Activated naive CD8-positive, alpha-beta T cell (primary cell): ENCODE measurements at regions not wholly inside any gene's neighbourhood (a gene's known extent, or its start where the extent isn't known, plus 50 kb on each side); places are given as distances from the start of the nearest gene placed in this dataset.
"Not testable (repeated sequence)": the region's sequence is repeated elsewhere in the genome, so short reads cannot be mapped to it uniquely, and the experiment has no call there.

Source experiments
- H3K27ac Mint-ChIP-seq: one replicate; pipeline ENCODE4 v1.8.0; 2021; ENCODE audit warnings: mixed read lengths
- H3K27me3 Mint-ChIP-seq: one replicate; pipeline ENCODE4 v1.8.0; 2021; ENCODE audit warnings: mixed read lengths
- H3K36me3 Mint-ChIP-seq: one replicate; pipeline ENCODE4 v1.8.0; 2021; ENCODE audit warnings: mixed read lengths
- H3K4me1 Mint-ChIP-seq: one replicate; pipeline ENCODE4 v1.8.0; 2021; ENCODE audit warnings: low read depth, mixed read lengths
- H3K4me3 Mint-ChIP-seq: one replicate; pipeline ENCODE4 v1.8.0; 2021; ENCODE audit warnings: mild to moderate bottlenecking, mixed read lengths
- H3K9me3 Mint-ChIP-seq: one replicate; pipeline ENCODE4 v1.8.0; 2021; ENCODE audit warnings: low read depth, mixed read lengths

DNA sequence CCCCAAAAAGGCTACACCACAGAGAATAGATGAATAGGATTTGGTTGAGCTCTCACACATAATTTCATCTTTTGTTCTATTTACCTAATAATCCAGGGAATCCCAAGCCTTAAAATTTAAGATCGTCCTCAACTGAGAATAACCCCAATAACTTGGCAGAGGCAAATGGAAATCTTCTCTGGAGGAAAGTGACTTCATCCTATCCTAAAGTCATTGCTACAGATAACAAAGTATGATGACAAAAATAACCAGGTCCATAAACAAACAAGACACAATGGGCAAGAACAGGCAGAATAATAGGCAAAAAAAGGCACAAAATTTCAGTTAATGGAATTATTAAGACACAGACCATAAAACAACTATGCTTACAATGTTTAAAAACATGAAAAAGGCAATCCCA, 177.3 kb upstream of the STK26 start:
- H3K4me3 Mint-ChIP-seq: no peak overlapping the region
- no peak overlapping the region for H3K27ac Mint-ChIP-seq

DNA sequence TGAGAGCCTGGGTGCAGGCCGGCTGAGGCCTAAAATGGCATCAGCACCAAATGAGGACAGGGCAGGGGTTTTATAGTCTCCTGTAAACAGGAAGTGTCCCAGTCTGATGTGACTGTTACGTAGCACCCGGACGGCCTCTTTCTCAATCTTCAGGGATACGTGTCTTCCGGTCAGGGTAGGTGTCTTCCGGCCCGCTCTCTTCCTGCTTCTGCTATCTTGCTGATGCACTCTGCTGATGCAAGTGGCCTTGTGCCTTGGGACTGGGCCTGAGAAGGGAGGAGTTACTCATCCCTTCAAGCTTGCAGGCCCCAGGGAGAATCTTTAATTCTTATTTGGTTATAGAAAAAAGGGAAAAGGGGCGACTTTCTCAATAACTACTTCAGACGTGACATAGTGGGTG, 172.1 kb upstream of the STK26 start:
- not testable (repeated sequence) for H3K4me3 Mint-ChIP-seq, H3K27ac Mint-ChIP-seq, H3K9me3 Mint-ChIP-seq, H3K36me3 Mint-ChIP-seq, H3K4me1 Mint-ChIP-seq, H3K27me3 Mint-ChIP-seq

More for the DNA sequence above, 177.3 kb upstream of the STK26 start:
- Mint-ChIP-seq H3K9me3 (no peaks in the 10 kb centered on the region), H3K27me3 (no peaks in the 10 kb centered on the region), H3K4me1 (no peaks in the 10 kb centered on the region), H3K36me3 (no peaks in the 10 kb centered on the region)

DNA sequence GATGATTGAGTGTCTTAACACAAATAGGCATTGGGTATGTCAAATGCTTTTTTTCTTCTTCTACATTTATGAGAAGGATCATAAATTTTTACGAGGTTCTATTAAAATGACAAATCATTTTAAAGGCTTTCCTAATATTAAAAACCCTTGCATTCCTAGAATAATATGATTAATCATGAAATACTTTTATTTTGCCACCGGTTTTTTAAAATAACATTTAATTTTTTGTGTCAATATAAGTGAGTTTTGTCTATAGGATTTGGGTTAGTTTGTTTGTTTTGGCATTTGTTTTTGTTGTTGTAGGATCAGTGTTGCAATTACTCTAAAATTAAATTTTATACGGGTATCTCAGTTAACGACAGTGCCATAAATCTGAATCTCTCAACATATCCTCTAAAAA, 169.7 kb upstream of the STK26 start:
- Mint-ChIP-seq H3K4me3 (no peak overlapping the region), H3K36me3 (no peaks in the 10 kb centered on the region), H3K27me3 (no peaks in the 10 kb centered on the region), H3K4me1 (peaks cover 3% of the 10 kb centered on the region), H3K9me3 (no peaks in the 10 kb centered on the region), H3K27ac (no peak overlapping the region)

DNA sequence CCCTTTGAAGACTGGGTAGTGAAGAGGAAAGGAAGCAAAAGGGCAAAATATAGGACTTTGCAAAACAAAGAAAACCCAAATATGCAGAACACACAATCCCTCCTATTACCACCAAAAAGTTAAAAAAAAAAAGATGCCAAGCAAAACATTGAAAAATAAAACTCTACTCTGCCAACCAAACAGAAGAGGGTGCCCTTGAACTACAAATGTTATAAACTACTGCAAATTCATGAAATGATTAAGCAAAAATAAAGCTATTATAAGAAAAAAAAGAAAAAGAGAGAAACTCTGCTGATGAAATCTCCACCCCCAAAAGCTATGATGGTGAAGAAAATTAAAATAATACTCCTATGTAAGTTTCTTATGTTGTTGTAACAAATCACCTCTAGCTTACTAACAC, 168.5 kb upstream of the STK26 start:
- Mint-ChIP-seq H3K9me3 (no peaks in the 10 kb centered on the region), H3K27ac (no peak overlapping the region), H3K4me1 (peaks cover 3% of the 10 kb centered on the region), H3K27me3 (no peaks in the 10 kb centered on the region), H3K4me3 (no peak overlapping the region), H3K36me3 (no peaks in the 10 kb centered on the region)

DNA sequence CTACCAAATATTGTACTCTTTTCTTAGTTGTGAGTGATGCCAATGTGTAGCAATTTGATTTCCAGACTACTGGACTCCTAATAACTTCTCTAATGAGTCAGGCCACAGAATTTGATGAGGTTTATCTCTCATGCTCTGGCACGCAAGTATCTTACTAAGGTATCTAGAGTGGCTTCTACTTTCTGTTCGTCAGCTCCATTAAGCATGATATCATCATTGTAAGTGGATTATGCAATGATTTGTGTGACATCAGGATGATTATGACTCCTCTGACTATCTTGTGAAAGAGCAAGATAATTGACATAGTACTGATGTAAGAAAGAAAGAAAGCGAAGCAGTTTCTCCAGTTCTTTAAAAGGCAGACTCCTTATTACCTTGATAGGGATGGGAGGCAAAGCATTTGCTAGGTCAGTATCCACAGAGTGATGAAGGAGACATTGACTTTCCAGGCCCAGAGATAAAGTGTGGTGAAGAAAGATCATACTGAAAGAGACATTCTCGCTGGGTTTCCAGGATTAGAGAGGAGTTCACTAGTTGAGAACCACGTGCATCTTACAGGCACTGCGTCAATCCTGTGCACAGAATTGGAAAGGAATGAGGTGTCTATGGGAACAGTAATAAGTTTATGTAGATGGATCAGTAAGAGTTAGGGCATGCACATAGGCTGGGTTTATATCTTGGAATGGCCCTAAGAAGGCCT, 161.9 kb upstream of the STK26 start:
- H3K27ac Mint-ChIP-seq: no peak overlapping the region
- H3K36me3 Mint-ChIP-seq: no peaks in the 10 kb centered on the region
- H3K4me3 Mint-ChIP-seq: no peak overlapping the region
- H3K27me3 Mint-ChIP-seq: no peaks in the 10 kb centered on the region
- no peaks in the 10 kb centered on the region for H3K9me3 Mint-ChIP-seq
- H3K4me1 Mint-ChIP-seq: no peaks in the 10 kb centered on the region

DNA sequence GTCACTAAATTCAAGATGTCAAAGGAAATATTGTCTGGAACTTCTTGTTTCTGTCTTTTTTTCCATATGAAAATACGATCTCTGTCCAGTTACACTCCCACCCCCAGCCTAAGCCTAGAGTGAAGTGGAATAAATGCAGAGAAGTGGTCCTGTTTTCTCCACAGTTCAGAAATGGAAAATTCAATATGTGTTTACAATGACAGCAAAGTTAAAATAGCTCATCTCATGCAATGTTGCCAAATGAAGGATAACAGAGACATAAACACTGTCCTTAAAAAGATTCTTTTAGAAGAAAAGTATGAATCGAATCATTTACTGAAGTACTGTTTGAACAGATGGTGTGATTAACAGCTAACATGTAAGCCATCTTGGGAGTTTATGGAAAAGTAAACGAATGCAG, 160.8 kb upstream of the STK26 start:
- Mint-ChIP-seq H3K4me1 (no peaks in the 10 kb centered on the region), H3K9me3 (no peaks in the 10 kb centered on the region), H3K4me3 (no peak overlapping the region), H3K36me3 (no peaks in the 10 kb centered on the region), H3K27ac (no peak overlapping the region), H3K27me3 (no peaks in the 10 kb centered on the region)

DNA sequence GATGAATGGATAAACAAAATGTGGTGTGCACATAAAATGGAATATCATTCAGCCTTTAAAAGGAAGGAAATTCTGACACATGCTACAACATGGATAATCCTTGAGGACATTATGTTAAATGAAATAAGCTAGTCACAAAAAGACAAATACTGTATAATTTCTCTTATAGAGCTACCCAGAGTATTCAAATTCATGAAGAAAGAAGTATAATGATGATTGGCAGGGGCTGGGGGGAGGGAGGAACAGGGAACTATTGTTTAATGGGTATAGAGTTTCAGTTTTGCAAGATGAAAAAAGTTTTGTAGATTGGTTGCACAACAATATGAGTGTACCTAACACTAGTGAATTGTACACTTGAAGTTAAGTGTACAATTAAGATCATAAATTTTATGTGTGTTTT, 153.9 kb upstream of the STK26 start:
- no peaks in the 10 kb centered on the region for H3K4me1 Mint-ChIP-seq

DNA sequence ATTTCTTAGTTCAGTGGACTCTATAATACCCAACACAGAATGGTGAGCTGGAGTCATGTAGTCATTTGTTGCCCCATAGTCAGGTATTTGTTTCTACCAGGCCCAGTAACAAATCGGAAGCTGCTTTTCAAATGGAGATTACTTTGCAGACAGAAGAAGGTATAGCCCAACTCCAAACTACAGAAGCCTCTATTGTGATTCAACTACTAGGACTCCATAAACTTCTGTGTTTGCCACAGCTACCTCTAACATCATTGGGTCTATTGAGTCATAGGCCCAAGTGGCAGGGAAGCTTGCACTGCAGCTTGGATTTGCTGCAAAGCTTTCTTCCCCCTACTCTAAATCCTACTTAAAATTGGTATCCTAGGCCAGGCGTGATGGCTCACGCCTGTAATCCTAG, 148.8 kb upstream of the STK26 start:
- no peaks in the 10 kb centered on the region for H3K27me3 Mint-ChIP-seq
- H3K9me3 Mint-ChIP-seq: no peaks in the 10 kb centered on the region
- no peaks in the 10 kb centered on the region for H3K4me1 Mint-ChIP-seq
- no peak overlapping the region for H3K27ac Mint-ChIP-seq
- H3K36me3 Mint-ChIP-seq: no peaks in the 10 kb centered on the region
- no peak overlapping the region for H3K4me3 Mint-ChIP-seq

More for the DNA sequence above, 153.9 kb upstream of the STK26 start:
- no peaks in the 10 kb centered on the region for H3K36me3 Mint-ChIP-seq
- H3K9me3 Mint-ChIP-seq: no peaks in the 10 kb centered on the region
- H3K27me3 Mint-ChIP-seq: no peaks in the 10 kb centered on the region
- H3K4me3 Mint-ChIP-seq: no peak overlapping the region
- H3K27ac Mint-ChIP-seq: no peak overlapping the region

DNA sequence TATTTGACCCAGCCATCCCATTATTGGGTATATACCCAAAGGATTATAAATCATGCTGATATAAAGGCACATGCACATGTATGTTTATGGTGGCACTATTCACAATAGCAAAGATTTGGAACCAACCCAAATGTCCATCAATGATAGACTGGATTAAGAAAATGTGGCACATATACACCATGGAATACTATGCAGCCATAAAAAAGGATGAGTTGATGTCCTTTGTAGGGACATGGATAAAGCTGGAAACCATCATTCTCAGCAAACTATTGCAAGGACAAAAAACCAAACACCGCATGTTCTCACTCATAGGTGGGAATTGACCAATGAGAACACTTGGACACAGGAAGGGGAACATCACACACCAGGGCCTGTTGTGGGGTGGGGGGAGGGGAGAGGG, 147.3 kb upstream of the STK26 start:
- not testable (repeated sequence) for H3K9me3 Mint-ChIP-seq, H3K4me1 Mint-ChIP-seq, H3K36me3 Mint-ChIP-seq, H3K27ac Mint-ChIP-seq, H3K27me3 Mint-ChIP-seq, H3K4me3 Mint-ChIP-seq

DNA sequence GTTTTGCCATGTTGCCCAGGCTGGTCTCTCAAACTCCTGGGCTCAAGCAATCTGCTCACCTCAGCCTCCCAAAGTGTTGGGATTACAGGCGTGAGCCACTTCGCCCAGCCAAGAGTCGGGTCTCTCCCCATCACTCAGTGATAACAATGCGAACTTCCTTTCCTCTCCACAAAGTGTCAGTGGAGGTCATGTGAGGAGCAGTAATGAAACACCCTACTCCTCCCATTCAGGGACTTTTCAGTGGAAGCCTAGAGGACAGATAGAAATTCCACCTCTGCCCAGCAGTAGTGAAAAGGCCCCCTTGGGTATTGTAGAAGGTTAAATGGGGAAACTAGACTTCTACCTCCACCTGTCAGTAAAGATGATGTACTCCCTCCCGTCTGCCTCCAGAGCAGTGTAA, 141.9 kb upstream of the STK26 start:
- no peaks in the 10 kb centered on the region for H3K9me3 Mint-ChIP-seq
- no peaks in the 10 kb centered on the region for H3K36me3 Mint-ChIP-seq
- H3K4me3 Mint-ChIP-seq: no peak overlapping the region
- no peak overlapping the region for H3K27ac Mint-ChIP-seq
- H3K4me1 Mint-ChIP-seq: peaks cover 2% of the 10 kb centered on the region
- H3K27me3 Mint-ChIP-seq: no peaks in the 10 kb centered on the region

DNA sequence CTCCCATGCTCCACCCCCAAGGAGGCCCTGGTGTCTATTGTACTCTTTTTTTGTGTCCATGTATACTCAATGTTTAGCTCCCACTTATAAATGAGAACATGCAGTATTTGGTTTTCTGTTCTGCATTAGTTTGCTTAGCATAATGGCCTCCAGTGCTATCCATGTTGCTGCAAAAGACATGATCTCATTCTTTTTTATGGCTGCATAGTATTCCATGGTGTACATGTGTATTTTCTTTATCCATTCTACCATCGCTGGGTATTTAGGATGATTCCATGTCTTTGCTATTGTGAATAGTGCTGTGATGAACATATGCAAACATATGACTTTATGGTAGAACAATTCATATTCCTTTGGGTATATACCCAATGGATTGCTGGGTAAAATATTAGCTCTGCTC, 138.1 kb upstream of the STK26 start:
- H3K4me1 Mint-ChIP-seq, H3K4me3 Mint-ChIP-seq, H3K27me3 Mint-ChIP-seq, H3K36me3 Mint-ChIP-seq, H3K9me3 Mint-ChIP-seq, H3K27ac Mint-ChIP-seq: not testable (repeated sequence)

DNA sequence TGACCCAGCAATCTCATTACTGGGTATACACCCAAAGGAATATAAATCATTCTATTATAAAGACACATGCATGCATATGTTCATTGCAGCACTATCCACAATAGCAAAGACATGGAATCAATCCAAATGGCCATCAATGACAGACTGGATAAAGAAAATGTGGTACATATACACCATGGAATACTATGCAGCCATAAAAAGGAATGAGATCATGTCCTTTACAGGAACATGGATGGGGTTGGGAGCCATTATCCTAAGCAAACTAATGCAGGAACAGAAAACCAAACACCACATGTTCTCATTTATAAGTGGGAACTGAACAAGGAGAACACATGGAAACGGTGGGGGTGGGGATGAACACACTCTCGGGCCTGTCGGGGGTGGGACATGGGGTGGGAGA, 129.2 kb upstream of the STK26 start:
- H3K9me3 Mint-ChIP-seq, H3K27ac Mint-ChIP-seq, H3K4me1 Mint-ChIP-seq, H3K36me3 Mint-ChIP-seq, H3K27me3 Mint-ChIP-seq, H3K4me3 Mint-ChIP-seq: not testable (repeated sequence)

DNA sequence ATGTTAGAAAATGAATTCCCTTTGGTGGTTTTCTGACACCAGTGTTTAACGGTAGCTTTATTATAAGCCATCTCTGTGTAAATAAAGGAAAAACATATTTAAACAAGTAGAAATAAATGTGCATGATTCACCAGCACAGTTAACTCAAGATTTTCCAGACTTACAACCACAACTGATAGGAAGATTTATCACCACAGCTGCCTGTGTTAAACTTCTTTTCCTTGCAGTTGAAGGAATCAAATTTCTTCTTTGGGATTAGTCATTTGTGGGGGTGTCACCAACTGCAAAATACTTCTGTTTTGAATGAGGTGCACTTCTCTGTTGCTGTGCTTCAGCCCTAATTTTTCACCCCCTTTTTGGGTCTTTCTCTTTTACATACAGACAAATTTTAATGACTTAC, 128.1 kb upstream of the STK26 start:
- H3K4me1 Mint-ChIP-seq: peaks cover 3% of the 10 kb centered on the region
- H3K36me3 Mint-ChIP-seq: peaks cover 2% of the 10 kb centered on the region
- H3K27me3 Mint-ChIP-seq: no peaks in the 10 kb centered on the region
- no peak overlapping the region for H3K27ac Mint-ChIP-seq
- H3K4me3 Mint-ChIP-seq: no peak overlapping the region
- H3K9me3 Mint-ChIP-seq: no peaks in the 10 kb centered on the region

DNA sequence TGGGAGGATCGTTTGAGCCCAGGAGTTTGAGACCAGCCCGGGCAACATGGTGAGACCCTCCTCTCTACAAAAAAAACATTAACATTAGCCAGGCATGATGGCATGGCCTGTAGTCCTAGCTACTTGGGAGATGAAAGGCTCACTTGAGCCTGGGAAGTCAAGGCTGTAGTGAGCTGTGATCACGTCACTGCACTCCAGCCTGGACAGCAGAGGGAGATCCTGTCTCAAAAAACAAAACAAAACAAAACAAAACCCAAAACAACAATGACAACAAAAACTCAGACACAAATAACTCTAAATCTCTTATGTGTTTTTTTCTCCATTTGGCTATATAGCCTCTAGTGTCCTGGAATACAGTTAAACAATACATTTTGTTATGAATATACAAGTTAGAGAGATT, 127.3 kb upstream of the STK26 start:
- Mint-ChIP-seq H3K4me3 (no peak overlapping the region), H3K9me3 (no peaks in the 10 kb centered on the region), H3K36me3 (peaks cover 2% of the 10 kb centered on the region), H3K4me1 (peaks cover 3% of the 10 kb centered on the region), H3K27ac (no peak overlapping the region), H3K27me3 (no peaks in the 10 kb centered on the region)

DNA sequence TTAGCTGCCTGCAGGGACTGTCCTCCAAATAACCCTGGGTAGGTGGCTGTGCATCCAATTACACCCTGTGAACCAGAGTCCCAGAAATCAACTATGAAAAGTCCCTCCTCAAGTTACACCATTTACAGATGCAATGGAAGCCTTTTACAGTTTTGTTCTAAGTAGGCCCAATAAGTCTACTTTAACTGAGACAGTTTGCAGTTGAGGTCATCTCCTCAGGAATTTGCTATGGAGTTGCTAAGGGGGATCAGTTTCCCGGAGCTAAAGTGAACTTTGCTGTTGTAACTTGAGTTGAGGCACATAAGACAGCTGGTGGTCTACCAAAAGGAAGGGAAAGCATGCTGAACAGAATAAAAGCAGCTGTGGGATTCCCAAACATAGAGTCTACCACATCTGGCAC, 121.6 kb upstream of the STK26 start:
- Mint-ChIP-seq H3K27me3 (no peaks in the 10 kb centered on the region), H3K9me3 (no peaks in the 10 kb centered on the region), H3K4me3 (no peak overlapping the region), H3K4me1 (no peaks in the 10 kb centered on the region), H3K36me3 (no peaks in the 10 kb centered on the region), H3K27ac (no peak overlapping the region)

DNA sequence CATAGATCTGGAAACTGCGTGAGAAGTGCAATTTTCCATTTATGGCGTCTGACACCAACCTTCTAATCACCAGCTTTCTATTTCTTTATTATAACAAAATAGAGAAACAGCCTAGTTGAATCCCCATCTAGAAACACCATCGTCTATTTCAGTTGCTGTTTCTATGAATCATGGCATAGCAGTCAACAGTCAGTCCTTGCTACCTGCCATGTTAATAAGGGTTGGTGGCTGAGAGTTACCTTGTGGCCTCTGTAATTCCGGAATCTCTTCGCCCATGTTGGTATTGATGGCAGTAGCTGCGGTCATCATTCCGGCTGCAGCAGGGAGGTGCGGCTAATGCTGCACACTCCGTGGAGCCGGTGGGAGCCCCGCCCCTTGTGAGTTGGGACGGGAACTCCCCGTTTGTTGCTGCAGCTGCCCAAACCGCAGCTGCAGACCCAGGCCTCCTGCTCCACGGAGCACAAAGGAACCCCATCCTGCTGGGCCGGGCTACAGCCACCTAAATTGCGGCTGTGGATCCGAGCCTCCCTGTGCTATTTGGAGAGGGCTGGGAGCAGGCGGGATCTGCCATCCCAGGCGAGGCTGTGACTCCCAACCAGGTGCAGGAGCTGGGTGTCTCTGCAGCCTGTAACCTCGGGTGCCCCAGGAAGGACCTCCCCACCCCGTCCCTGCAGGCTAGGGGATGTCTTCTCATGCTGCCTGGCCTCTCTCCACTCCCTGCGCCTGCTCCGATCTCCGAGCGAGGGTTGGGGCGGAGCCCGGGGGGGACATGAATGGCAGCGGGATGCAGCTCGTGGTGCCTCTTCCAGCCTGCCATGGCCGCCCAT, 115.4 kb upstream of the STK26 start:
- Mint-ChIP-seq H3K36me3 (no peaks in the 10 kb centered on the region), H3K27me3 (no peaks in the 10 kb centered on the region), H3K9me3 (no peaks in the 10 kb centered on the region), H3K27ac (no peak overlapping the region), H3K4me3 (no peak overlapping the region), H3K4me1 (no peaks in the 10 kb centered on the region)
